ENCODE measurements at regions not wholly inside any gene's neighbourhood (a gene's known extent, or its start where the extent isn't known, plus 50 kb on each side); places are given as distances from the start of the nearest gene placed in this dataset.
A peak's percentile ranks its signal among the peaks of the same experiment; 100 is the strongest.

GRCh38 chr4:139611391-139611790 is 54.2 kb upstream of the MGST2 start:
- no peak for DNase-seq

DNA sequence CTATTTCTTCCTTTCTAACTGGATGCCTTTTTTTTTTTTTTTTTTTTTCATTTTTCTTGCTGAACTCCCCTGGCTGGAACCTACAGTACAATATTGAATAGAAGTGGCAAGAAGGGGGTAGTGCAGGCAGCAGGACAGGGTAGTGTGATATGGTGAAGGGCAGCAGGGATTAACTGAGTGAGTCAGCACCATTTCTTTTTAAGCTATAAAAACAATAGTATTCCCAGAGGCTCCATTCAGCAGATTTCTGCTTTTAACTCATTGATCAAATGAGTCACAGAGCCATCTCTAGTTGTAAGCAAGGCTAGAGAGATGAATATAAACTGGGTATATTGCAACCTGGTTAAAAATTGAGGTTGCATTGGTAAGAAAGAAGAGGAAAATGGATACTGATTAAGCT is 53.6 kb upstream of the SETD7 start:
- no peak for DNase-seq

- no peak for DNase-seq
Measured at GRCh38 chr4:139607502-139608060, 51.6 kb upstream of the SETD7 start.

- peak; percentile 24 to 51 (median 47) for DNase-seq
Measured at GRCh38 chr4:139606579-139607501, 50.8 kb upstream of the SETD7 start.

DNA sequence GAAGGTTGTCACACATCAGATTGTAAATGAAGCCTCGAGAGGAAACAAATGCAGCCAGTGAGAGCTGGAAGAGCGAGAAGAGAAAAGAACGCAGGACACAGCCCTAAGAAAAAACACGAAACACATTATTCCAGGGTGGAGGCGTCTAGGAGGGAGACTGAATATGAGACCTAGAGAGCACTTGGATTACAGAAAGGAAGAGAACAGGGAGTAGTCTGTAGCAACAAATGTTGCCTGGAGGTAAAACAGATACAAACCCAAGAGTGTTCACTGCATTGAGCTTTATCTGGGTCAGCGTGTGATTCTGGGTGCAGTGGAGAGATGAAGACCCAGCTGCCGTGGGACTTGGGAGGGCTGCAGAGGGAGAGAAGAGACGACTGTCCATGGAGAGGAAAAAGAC is 50.1 kb upstream of the SETD7 start:
- DNase-seq = no peak

All from suppressor macrophage (primary cell).